Hematopoietic multipotent progenitor cell treated with erythropoietin and hydrocortisone succinate and interleukin-3 and kit ligand, for 8 days (in vitro differentiated cells): ENCODE measurements at regions not wholly inside any gene's neighbourhood (a gene's known extent, or its start where the extent isn't known, plus 50 kb on each side); places are given as distances from the start of the nearest gene placed in this dataset.

Experiments used
- DNase-seq: peaks from one replicate; pipeline ENCODE4 v3.0.0-alpha.2; 2015

DNA sequence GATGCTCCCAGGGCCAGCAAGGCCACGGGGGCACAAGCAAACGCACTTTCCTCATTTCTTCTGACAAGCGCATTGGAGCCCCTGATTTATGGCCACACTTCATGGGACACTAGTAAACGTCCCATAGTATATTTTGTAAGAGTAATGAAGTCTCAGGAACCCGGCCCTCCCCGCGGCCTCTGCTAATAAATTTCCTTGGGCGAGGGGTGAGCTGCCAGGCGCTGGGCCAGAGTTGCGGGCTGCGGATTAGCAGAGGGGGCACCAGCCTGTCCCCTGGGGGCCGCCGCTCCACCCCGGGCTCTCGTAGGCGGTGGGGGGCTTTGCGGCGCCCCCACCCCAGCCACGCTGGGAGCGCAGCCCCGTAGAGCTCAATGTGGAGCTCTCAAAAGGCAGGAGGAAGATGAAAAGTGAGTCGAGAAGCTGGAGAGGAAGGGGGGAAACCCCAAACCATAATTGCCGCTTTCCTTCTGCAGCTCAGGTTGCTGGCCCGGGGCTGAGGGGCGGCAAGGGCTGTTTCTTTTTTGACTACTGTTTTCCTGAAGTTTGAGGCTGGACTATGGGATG is 173.6 kb downstream of the CDC5L start:
- DNase-seq, result no peak

DNA sequence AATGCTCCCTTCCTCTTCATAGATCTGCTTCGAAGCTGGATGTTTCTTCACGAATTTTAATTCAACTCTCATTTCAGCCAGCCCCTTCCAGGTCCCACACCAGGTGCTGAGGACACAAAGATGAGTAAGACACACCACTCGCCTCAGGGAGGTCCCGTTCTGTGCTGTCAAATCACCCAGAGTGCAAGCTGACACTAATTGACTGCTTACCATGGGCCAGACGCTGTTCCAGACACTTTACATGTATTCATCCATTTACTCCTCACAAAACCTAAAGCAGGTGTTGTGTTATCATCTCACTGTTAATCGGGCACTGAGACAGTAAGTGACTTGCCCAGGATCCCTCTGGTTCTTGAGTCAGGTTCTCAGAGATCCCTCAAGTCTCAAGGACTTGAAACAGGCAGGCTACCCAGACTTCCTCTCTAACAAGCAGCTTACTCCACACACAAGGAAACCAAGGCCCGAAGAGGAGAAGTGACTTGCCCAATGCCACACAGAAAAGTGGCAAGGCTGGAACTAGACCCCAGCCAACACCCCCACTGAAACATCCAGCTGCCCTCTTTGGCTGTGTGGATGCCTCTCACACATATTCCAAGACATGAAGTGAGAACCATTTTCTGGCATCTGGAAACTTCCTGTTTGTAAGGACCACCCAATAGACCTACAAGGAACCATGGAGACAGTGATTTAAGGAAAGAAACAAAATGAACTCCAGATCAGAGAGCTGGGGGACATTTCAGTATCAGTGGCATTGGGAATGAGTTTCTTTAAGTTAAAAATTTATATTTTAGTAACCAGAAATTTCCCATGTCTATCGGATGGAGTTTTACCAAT is 174.5 kb downstream of the CDC5L start:
- no peak for DNase-seq

DNA sequence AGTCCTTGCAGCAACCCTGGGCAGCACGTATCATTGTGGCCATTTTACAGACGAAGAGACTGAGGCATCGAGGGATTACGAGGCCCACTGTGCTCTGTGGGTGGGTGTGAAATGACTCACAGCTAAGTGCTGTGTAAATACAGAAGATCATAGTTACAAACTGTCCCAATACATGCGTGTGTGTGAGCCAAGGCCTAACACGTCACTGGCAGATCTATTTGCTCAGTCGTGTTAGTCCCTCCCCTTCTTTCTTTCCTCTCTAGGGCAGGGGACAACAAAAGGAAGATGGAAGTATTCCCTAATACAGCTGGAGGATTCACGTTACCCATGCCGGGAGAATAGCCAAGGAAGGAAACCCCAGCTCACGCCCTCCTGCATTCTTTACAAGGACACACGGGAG is 175.9 kb downstream of the CDC5L start:
- no peak for DNase-seq

DNA sequence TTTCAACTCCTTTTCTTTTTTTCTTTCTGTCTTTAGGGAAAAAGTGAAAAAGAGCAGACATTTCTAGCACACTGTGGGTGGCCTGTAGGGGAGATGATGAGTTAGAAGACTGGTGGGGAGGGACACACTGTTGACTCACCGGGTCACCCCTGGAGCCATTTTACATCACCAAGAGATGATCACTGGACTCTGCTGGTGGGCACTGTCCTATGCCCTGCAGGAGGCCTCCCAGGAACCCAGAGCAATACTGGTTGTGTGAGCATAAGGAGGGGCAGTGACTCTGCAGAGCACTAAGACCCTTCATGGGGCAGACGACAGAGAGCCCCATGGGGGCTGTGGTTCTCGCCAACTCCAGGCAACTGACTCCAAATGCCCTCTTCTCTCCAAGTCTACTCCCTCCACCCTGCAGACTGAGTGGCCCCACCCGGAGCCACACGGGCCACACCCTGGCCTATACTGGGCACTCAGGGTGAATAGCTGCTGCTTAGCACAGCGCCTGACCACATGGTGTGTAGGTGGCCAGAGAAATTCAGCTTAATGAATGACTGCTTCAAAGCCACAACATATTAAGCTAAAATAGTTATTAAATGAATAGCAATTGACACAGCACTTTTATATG is 177.5 kb downstream of the CDC5L start:
- DNase-seq, result no peak

DNA sequence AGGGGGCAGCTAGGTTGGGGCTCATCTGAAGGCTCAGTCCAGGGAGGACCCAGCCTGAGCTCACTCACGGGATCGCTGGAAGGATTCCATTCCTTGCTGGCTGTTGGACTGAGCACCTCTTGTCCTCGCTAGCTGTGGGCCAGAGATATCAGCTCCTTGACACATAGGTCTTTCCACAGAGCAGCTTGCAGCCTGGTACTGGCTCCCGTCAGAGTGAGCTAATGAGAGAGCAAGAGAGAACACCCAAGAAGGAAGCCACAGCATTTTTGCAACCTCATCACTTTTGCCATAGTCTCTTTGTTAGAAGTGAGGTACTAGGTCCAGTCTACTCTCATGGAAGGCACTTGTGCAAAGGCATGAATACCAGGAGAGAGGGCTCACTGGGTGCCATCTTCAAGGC is 179.9 kb downstream of the CDC5L start:
- no peak for DNase-seq

DNA sequence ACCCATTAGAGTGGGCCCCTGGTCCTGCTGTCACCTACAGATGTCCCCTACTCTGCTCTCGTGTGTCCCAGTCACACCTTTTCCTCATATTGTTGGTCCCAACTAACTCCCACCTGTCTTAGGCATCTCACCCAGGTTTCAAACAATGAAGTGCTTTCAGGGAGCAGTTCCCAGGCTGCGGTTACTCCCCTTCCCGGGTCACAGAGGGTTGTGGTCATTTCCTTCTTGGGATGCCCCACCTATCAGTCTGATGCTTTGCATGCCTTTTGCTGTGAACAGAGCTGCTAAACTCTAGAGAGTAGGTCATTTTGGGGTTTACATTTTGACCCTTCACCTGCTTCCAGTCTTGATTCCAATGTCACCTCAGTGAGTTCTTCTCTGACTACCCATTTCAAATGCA is 181.6 kb downstream of the CDC5L start:
- DNase-seq, result no peak

DNA sequence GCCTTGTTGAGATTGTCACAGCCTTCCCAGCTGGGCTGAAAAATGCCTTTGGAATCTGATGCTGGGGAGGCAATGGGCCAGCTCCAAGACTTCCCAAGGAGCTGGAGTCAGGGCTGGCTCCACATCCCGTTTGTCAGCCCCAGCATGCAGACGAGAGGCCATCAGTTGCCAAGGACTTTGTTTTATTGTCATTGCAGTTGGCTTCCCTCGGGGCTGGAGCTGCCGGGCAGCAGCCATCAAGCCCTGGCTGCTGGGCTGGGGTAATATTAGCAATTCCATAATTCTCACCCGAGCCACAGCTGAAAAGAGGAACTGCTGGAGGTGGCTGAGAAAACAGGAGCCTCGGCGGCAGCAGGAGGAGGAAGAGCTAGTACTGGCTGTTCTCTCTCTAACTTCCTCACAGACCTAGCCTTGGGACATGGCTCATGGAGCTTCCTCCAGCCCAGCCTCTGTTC is 182.5 kb downstream of the CDC5L start:
- no peak for DNase-seq

DNA sequence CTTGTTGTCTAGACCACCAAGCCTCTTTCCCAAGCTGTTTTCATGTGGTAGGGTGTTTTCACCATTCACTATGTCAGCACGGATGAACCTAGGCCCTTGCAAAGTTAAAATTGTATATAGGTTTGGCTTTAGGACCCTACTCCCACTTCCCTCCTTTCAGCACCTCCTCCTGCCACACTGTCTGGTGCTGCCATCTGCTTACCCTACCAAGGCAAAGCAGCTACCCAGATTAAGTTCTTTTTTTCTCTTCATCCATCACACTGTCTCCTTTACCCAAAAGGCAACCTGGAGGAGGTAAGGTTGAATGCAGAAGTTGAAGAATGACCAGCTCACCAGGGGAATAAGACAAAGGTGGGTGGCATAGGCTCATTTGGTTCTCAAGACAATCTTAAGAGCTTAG is 184.0 kb downstream of the CDC5L start:
- no peak for DNase-seq

DNA sequence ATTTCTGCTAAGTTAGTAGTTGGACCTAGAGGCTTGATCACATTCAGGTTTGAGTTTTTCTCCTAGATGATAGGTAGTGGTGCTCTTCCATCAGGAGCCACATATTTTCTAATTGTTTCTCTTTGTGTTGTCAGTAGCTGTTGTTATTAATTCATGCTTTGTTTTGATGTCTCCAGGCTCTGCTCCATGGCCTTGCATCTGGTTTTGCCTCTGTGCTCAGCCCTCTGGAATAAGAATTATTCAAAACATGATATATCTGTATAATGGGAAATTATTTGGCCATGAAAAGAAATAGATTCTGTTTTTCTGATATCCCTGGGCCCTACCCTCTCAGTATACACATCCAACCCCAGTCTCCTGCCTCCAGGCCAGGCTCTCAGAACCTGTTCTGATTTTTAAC is 184.8 kb downstream of the CDC5L start:
- DNase-seq, result no peak

DNA sequence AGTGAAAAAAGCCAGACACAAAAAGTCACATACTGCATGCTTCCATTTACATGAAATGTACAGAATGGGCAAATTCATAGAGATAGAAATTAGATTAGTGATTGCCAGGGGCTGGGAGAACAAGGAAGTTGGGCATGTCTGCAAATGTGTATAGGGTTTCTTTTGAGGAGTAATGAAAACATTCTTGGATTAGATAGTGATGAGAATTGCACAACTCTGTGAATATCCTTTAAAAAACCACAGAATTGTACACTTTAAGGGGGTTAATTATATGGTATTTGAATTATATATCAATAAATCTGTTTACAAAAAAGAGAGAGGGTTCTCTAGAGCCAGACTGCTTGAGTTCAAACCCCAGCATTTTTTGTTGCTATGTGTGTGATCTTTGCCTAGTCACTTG is 188.1 kb downstream of the CDC5L start:
- DNase-seq, result no peak

DNA sequence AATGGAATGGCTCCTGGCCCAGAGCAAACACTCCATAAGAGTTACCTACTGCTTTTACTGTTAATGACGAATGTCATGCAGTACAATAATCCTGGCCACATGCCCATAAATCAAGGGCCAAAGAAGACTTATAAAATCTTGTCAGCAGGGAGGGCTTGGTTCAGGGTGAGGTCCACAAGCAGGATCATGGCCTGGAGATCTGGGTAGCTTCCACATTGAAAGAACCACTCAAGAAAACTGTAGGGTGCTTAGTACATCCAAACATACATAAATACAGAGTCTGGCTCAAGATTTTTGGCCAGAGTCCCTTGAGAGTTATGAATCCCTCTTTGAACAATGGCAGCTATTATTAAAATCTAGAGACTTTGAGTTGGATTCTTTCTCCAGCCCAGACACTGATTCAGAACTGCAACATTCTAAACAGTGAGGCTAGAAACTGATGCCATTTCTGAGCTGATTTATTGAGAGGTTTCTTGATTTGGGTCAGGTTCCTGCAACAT is 188.7 kb downstream of the CDC5L start:
- DNase-seq, result no peak

DNA sequence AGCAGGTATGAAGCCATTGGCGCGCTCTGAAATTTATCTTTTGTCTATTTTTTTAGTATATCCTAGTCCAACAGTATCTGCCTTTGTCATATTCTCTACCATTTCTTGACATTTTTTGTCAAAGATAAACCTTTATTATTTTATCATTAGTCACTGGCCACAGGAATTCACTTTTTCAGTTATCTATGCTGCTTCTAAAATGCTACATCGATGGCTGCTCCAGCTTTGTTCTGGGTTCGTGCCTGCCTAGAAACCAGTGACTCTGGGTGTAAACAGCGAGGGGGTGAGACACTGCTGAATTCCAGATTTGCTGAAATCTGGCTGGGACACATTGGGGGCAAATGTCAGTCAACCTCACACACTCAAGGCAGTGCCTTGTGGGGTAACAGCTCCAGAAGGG is 193.4 kb downstream of the CDC5L start:
- DNase-seq, result no peak

DNA sequence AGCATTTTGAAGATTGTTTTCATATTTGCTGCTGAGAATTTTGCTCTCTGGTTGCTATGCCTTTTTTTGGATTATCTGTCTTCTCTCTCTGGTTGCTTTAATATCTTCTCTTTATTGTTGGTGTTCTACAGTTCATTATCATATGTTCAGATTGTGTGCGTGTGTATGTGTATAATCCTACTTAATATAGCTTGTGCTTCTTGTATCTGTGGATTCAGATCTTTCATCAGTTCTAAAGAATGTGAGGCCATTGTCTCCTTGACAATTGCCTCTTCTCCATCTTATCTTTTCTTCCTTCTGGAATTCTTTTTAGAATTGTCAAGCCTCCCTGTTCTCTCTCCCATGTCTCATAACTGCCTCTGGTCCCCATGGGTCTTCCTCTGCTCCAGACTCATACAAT is 195.4 kb downstream of the CDC5L start:
- no peak for DNase-seq

DNA sequence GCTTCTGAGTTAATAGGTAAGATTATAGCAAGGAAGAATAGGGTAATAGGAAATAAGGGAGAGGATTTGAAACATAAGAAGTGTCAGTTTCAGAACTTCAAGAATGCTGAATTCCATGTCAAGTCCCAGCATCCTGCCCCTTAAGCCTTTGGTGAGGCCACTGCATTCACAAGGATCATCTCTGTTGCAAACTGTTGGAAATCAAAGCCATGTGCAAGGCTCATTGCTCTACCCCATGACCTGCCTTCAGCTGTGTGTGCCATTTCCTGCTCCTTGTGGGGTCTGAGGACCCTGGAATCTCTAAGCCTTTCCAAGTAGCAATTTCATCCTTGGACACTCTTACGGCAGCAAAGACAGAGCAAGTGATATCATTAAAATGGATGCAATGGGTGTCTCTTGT is 203.0 kb downstream of the CDC5L start:
- DNase-seq, result no peak

DNA sequence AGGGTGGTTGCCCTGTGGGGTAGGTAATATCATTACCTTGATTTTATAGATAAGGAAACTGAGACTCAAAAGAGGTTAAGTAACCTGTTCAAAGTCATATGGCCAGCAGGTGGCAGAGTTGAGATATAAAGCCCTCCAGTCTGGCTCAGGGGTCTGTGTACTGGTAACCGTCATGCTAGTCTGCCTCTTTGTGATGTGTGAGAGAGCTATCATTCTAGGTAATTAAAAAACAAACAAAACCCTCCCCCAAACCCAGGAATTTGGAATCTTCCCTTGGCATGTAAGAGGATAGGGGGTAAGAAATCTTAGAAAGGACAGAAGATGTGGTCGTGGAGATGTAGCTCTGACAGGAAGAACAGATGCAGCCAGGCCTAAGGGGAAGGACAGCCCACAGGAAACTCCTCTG is 206.0 kb downstream of the CDC5L start:
- DNase-seq, result peak; percentile 66

DNA sequence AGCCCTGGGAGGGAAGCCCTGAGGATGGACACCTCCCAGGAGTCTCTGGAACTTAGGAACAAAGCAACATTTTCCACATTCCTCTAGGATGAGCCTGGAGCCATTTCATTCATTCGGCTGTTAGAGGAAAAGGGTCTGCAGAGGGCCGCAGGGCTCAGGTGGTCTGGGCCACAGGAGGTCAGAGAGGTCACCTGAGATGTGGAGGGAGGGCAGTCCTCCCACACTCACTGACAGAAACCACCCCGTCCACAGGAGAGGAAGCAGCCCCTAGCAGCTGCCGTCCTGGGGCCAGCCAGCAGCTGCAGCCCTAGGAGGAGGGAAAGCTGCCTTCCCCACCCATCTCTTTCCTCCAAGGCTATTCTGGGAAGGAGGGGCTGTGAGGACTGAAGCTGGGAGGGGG is 207.0 kb downstream of the CDC5L start:
- DNase-seq, result no peak

DNA sequence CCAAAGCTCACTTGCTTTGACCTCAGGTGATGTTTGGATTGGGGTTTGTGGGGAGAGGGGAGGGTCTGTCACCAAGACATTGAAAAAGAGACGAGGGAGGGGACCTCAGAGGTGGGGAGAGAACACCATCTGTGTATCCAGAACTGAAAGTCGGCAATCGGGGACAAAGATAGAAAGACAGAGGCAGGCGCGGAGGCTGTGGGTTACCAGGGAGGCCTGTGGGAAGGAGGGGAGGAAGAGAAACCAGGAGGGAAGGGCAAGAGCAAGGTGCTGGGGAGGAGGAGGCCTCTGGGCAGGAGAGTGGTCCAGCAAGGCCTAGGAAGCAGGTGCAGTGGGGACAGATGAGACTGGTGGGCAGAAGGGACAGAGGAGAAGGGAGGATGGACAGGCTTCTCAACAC is 211.2 kb downstream of the CDC5L start:
- no peak for DNase-seq

DNA sequence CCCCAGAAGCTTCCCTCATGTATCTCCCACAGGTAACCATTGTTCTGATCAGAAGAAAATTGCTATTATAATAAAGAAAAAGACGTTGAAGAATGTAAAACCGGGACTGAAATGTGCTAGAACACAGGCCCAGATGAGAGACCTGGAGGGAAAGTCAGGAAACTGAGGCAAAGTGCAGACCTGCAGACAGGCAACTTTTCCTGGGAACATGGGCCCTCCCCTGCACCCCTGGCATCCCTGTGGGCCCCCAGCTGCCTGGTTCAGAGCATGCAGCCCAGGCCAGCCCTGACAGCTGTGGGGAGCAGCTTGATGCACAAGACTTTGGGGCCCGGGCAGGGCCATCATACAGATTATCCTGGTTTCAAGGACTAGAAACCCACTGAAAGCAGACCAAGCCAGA is 212.2 kb downstream of the CDC5L start:
- DNase-seq, result no peak

DNA sequence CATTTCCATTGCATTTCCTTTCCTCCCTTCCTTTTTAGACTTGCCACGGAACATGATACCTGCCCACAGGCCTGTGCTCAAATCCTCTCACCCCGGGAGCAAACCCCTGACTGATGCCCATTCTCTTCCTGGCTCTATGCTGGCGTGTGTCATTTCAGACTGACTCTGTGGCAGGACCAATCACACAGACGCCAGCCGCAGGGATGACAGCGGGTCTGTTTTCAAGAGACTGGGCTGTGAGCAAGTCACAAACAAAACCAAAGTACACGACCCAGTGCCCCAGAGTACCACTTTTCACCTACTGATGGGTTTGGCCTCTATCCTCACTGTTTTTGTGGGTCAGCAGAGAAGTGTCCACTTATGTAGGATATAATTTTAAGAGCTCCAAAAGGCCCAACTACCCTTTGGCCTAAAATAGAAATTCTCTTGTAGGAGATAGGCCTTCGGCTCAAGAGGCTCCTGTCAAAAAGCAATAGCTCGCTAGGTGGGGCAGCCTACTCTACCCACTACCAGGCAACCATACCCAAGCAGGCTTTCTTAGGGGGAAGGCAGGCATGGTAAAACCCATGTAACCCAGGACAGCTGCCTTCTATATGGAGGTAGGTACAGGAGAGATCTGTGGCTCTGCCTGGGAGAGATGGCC is 215.7 kb downstream of the CDC5L start:
- DNase-seq, result no peak

DNA sequence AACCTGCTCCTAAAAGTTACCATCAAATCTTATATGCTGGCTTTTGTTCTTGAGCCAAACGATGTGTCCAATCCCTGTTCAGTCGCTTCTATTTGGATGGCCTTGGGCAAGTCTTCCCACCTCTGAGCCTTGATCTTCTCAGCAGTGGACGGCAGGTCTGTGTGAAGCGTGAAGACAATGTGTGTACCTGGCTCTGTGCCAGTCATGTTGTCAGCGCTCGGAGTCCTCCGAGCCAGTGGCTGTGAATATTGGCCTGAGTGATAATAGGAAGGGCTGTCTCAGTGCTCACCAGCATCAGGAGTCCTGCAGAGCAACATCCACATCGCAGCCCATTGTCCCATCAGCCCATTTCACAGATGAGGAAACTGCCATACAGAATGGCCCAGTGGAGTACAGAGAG is 219.0 kb downstream of the CDC5L start:
- DNase-seq, result no peak

DNA sequence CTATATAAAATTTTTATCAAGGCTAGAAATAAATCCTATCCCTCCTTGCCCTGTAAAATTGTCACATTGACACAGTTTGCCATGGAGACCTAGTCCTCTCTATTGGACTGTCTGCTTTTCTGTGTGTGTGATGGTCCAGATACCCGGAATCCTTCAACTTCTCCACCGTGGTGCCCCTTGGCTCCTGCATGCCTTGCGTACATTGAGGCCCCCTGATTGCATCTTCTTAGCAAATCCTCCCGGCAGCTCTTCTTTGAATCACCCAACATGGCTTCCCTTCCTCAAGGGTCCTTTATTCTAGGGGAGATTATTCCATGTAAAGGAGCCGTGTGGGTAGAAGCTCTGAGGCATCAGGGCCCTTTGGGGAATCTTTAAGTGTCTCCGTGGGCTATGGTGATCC is 219.5 kb downstream of the CDC5L start:
- no peak for DNase-seq

DNA sequence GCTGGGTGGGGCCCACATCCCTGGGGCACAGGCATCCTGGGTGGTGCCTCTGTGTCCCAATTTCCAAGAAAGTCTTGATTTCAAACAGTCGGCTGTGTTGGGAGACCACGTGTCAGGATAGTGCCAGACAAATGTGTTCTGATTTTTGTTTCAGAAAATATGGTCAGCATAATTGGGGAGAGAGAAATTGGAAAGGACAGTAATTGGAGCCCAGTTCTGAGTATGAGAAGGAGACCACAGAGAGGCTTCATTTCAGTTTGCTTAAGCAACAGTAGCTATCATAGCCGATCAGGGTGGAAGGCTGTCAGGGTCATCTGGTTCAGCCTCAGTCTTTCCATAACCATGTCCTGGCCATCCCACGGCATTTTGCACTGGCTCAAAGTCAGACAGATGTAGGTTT is 220.7 kb downstream of the CDC5L start:
- DNase-seq, result no peak

DNA sequence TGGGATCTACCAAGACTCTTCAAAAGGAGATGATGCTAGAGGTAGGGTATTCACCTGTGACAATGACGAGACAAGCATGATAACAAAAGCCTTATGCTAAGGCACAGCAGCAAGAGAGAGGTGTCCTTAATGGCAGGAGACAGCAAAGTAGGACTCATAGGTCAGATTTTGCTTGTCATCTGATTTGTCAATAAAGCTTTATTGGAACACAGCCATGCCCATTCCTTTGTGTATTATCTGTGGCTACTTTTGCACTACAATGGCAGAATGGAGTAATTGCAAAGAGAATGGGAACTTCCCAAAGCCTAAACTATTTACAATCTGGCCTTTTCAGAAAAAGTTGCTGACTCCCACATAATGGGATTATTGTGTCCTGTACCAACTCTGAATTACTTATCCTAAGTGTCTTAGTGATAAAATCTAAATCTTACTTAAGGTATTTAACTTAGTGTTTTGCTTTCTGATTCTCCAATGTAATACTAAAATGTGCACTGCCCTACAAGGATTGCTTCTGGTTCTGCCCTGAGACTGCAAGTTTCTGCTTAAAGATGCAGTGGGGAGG is 221.6 kb downstream of the CDC5L start:
- DNase-seq, result no peak
